ENCODE measurements at regions not wholly inside any gene's neighbourhood (a gene's known extent, or its start where the extent isn't known, plus 50 kb on each side); places are given as distances from the start of the nearest gene placed in this dataset.

DNA sequence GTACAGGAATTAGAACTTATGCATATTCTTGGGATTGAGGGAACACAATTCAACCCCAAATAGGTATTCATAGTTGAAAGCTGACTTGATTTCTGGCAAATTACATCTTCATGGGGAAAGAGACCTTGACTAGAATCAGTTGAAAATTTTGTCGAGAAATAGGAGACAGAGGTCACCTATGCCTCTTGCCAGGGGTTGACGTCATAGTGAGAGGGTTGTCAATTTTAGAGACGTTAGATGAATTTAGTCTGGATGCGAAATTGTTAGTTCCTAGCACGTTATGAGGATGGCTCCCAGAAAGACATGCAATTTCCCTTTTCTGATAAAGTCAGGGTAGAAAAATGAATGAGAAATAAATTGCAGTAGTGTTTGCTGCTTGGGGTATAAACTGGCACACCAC, 59.3 kb downstream of the SEC61G start:
- Histone ChIP-seq H3K4me2 (ENCODE audit: low read depth, low read length) (no peak overlapping the region), H3K9me3 (ENCODE audit: low read length) (no peaks in the 10 kb centered on the region), H3K27me3 (ENCODE audit: control insufficient read depth in 1 of 2, insufficient read depth in 2 of 2, low read length in 2 of 2) (peaks cover 1 to 9% of the 10 kb centered on the region in 2 experiments; a peak in 2 of 5 replicates), H3K36me3 (replicated peaks in 1 of 2; ENCODE audit: control insufficient read depth in 1 of 2, insufficient read depth in 2 of 2, low read length in 2 of 2) (no peaks in the 10 kb centered on the region), H3K27ac (ENCODE audit: extremely low read length, insufficient read depth, low read length) (no peak overlapping the region), H2AFZ (ENCODE audit: low read length) (no peak overlapping the region), H3K9ac (ENCODE audit: insufficient read depth, low read depth, low read length) (no peak overlapping the region), H3K79me2 (ENCODE audit: insufficient read depth, low read length) (no peaks in the 10 kb centered on the region), H3K4me3 (replicated peaks in 1 of 3; ENCODE audit: insufficient read depth in 1 of 3, low read depth in 2 of 3, low read length in 3 of 3) (no peak overlapping the region), H4K20me1 (ENCODE audit: insufficient read depth, low read length) (no peaks in the 10 kb centered on the region), H3K4me1 (ENCODE audit: insufficient read depth, low read length) (no peaks in the 10 kb centered on the region)
- FAIRE-seq, result no peak
- TF ChIP-seq ATF7 (IDR thresholded peaks at IDR 0.05) (peak; percentile 71), ATF7 (CRISPR knock-in tag; IDR thresholded peaks at IDR 0.05) (no peak), ZKSCAN5 (CRISPR knock-in tag; IDR thresholded peaks at IDR 0.05) (no peak), CREB1 (IDR thresholded peaks at IDR 0.05) (peak; percentile 74), CREB1 (CRISPR knock-in tag; IDR thresholded peaks at IDR 0.05) (no peak)
- in situ Hi-C loops (cut with HindIII; ENCODE audit: extremely low pct_ligation_motif_present, low pct_unique_long_range_greater_than_20kb) (no loop called here), intact Hi-C loops (cut with micrococcal nuclease; ENCODE audit: unreplicated experiment) (no loop called here)
- ATAC-seq, result no peak
- ChIA-PET POLR2A (no interaction called here), CTCF (ENCODE audit: low intra/inter-chr PET ratio, low total read pairs) (no interaction called here)
- BruUV-seq (replicated peaks), result no TSS peak
- 2% methylated on average over 5 of the region's 5 CpGs for WGBS (ENCODE audit: low lambda C conversion rate)
- DNase-seq (ENCODE audit: low spot score), result no peak

DNA sequence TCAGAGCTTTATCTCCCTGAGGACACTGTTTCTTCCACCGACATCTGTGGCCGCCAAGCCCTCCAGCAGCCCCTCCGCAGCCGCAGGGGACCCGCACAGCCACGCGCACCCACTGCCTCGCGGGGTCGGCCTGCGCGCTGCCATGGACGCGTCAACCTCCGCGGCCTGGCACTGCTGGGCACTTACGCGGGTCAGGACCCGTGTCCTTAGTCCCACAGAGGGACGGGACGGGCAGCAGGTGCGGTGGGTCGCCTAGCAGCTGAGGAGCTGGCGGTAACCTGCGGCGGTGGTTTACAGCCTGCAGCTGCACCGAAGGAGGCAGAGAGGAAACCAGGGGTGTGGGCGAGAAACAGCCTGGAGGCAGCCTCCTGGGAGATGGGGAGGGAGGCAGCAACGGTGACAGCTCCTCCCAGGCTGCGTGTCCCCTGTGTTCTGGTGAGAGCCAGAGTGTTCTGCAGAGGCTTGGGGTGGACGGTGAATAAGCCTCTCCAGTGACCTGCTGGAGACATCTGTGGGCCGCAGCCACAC, 61.3 kb downstream of the SEC61G start:
- no peaks in the 10 kb centered on the region for H4K20me1 ChIP-seq (ENCODE audit: insufficient read depth, low read length)
- POLR2A ChIA-PET, result no interaction called here
- FAIRE-seq, result no peak

More for the DNA sequence above, 61.3 kb downstream of the SEC61G start:
- BruUV-seq (replicated peaks), result no TSS peak
- Histone ChIP-seq H2AFZ (ENCODE audit: low read length) (no peak overlapping the region), H3K27ac (ENCODE audit: extremely low read length, insufficient read depth, low read length) (no peak overlapping the region), H3K4me2 (ENCODE audit: low read depth, low read length) (no peak overlapping the region), H3K27me3 (ENCODE audit: control insufficient read depth in 1 of 2, insufficient read depth in 2 of 2, low read length in 2 of 2) (peaks cover 1 to 9% of the 10 kb centered on the region in 2 experiments; a peak in 2 of 5 replicates), H3K9me3 (ENCODE audit: low read length) (no peaks in the 10 kb centered on the region), H3K4me3 (replicated peaks in 1 of 3; ENCODE audit: insufficient read depth in 1 of 3, low read depth in 2 of 3, low read length in 3 of 3) (no peak overlapping the region), H3K79me2 (ENCODE audit: insufficient read depth, low read length) (no peaks in the 10 kb centered on the region), H3K4me1 (ENCODE audit: insufficient read depth, low read length) (no peaks in the 10 kb centered on the region), H3K36me3 (replicated peaks in 1 of 2; ENCODE audit: control insufficient read depth in 1 of 2, insufficient read depth in 2 of 2, low read length in 2 of 2) (no peaks in the 10 kb centered on the region), H3K9ac (ENCODE audit: insufficient read depth, low read depth, low read length) (no peak overlapping the region)
- CTCF ChIA-PET (ENCODE audit: low intra/inter-chr PET ratio, low total read pairs), result no interaction called here
- DNase-seq (ENCODE audit: low spot score) (no peak), ATAC-seq (no peak)
- intact Hi-C loops (cut with micrococcal nuclease; ENCODE audit: unreplicated experiment) (no loop called here), in situ Hi-C loops (cut with HindIII; ENCODE audit: extremely low pct_ligation_motif_present, low pct_unique_long_range_greater_than_20kb) (no loop called here)
- TF ChIP-seq TBX3 (IDR thresholded peaks at IDR 0.05; ENCODE audit: borderline replicate concordance) (no peak), ZNF850 (CRISPR knock-in tag; conservative IDR thresholded peaks at IDR 0.05) (no peak), CSRNP2 (CRISPR knock-in tag; conservative IDR thresholded peaks at IDR 0.05; ENCODE audit: low read depth) (no peak), ZNF883 (CRISPR knock-in tag; IDR thresholded peaks at IDR 0.05; ENCODE audit: not compliant biosample characterization) (no peak), ZMYM4 (CRISPR knock-in tag; IDR thresholded peaks at IDR 0.05) (no peak)
- WGBS (ENCODE audit: low lambda C conversion rate), result 65% methylated on average over 16 of the region's 32 CpGs

Measured in HepG2 (cell line).